ENCODE measurements at regions not wholly inside any gene's neighbourhood (a gene's known extent, or its start where the extent isn't known, plus 50 kb on each side); places are given as distances from the start of the nearest gene placed in this dataset.

DNA sequence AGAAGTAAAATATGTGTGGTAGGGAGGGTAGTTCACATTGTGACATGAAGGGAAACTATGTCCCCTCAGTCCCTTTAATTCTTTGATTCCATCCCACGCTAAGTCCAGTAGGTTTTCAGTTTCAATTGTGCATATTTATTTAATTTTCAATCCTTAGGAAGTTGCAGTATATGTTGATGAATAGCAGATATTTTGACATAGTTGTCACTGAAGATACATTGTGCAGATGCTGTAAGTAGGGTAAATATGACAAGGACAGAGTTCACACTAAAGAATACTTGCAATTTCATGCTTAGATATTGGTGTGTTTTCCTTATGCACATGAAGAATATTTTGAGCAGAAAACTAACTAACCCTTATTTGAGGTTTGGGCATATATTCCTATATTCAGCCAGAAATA is 595.4 kb upstream of the MIR17HG start:
- FAIRE-seq: no peak
- TF ChIP-seq POLR2AphosphoS5 (IDR thresholded peaks at IDR 0.05; ENCODE audit: low read depth, low read length): no peak
- TF ChIP-seq TAF1 (IDR thresholded peaks at IDR 0.05; ENCODE audit: borderline replicate concordance, low read depth, low read length): no peak
- TF ChIP-seq POLR2A (IDR thresholded peaks at IDR 0.05; ENCODE audit: low read depth, low read length): no peak

DNA sequence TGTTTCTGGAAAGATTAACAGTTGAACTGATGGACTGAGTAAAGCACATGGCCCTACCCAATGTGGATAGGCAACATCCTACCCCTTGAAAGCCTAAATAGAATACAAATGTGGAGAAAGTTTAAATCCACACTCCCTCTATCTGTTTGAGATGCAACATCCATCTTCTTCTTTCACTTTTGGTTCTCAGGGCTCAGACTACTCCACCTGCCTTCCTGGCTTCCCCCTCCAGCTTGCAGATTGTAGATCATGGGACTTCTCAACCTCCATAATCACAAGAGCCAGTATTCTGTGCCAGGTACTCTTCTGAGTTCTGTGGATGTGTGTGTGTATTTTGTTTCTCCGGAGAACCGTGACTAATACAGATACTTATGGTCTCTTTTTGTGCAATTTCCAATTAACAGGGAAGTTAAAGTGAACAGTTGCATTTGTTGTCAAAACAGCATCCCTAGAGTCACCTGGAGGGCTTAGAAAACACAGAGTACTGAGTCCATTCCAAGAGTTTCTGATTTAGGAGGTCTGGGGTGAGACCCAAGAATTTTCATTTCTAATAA is 590.3 kb upstream of the MIR17HG start:
- FAIRE-seq: no peak
- no peak for TF ChIP-seq POLR2A (IDR thresholded peaks at IDR 0.05; ENCODE audit: low read depth, low read length)
- no peak for TF ChIP-seq POLR2AphosphoS5 (IDR thresholded peaks at IDR 0.05; ENCODE audit: low read depth, low read length)
- TF ChIP-seq TAF1 (IDR thresholded peaks at IDR 0.05; ENCODE audit: borderline replicate concordance, low read depth, low read length): no peak
- DNase-seq (ENCODE audit: insufficient read length): no peak

More for the DNA sequence above, 595.4 kb upstream of the MIR17HG start:
- DNase-seq (ENCODE audit: insufficient read length): no peak

GRCh38 chr13:90760639-90761038 is 586.8 kb upstream of the MIR17HG start:
- DNase-seq (ENCODE audit: insufficient read length) (no peak), FAIRE-seq (no peak)
- no peak for TF ChIP-seq POLR2AphosphoS5 (IDR thresholded peaks at IDR 0.05; ENCODE audit: low read depth, low read length)
- TF ChIP-seq POLR2A (IDR thresholded peaks at IDR 0.05; ENCODE audit: low read depth, low read length): no peak
- no peak for TF ChIP-seq TAF1 (IDR thresholded peaks at IDR 0.05; ENCODE audit: borderline replicate concordance, low read depth, low read length)

DNA sequence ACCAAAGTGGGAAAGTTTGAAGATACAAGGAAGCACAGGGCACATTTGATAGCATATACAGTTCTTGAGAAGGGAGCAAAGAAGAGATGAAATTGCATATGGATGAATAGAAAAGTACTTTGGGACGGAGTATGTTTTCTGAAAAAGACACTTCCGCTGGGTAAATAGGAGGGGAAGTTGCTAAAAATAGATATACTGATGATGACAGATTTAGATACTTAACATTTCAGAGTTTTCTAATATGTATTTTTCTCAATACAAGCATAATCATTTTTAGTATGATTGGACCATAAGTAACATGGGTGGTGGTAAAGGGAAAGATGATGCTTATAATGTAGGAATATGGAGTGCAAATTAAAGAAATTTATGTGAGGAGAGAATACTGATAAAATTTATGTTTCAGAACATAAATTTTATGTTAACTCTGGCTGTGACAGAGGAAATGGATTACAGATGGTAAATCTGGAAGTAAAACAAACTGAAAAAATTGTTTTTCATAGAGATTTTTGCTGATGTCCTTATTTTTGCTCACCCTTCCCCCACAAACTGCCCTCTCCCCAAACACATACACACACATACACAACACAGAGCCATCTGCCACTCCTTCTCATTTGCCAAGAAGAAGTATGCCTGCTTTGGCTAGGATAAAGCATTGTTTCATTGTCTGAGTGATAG is 583.9 kb upstream of the MIR17HG start:
- DNase-seq (ENCODE audit: insufficient read length) (no peak), FAIRE-seq (no peak)
- no peak for TF ChIP-seq POLR2AphosphoS5 (IDR thresholded peaks at IDR 0.05; ENCODE audit: low read depth, low read length)
- TF ChIP-seq POLR2A (IDR thresholded peaks at IDR 0.05; ENCODE audit: low read depth, low read length): no peak
- TF ChIP-seq TAF1 (IDR thresholded peaks at IDR 0.05; ENCODE audit: borderline replicate concordance, low read depth, low read length): no peak

DNA sequence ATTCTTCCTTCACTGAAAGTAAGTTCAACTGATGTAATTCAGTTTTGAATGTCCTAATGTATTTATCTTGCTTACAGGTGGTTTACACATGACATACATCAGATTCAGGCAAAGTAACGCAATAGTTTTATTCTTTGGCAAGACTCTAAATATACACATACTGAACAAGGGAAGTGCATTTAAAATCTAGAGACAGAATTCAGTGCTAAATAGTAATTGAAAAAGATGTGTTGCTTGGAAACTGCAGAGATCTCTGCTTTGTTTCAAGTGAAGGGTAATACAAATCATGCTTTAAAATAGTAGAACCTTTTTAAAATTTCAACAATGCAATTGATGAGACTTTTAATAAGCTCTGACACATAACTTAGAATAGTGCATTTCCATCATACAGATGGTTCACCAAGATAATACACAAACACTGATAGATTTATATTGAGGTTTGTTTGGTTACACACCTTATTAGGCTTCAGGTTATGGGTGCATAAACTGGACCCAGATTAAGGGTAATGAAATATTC is 581.0 kb upstream of the MIR17HG start:
- TF ChIP-seq POLR2AphosphoS5 (IDR thresholded peaks at IDR 0.05; ENCODE audit: low read depth, low read length): no peak
- TF ChIP-seq POLR2A (IDR thresholded peaks at IDR 0.05; ENCODE audit: low read depth, low read length): no peak
- no peak for TF ChIP-seq TAF1 (IDR thresholded peaks at IDR 0.05; ENCODE audit: borderline replicate concordance, low read depth, low read length)
- no peak for DNase-seq (ENCODE audit: insufficient read length)
- no peak for FAIRE-seq

DNA sequence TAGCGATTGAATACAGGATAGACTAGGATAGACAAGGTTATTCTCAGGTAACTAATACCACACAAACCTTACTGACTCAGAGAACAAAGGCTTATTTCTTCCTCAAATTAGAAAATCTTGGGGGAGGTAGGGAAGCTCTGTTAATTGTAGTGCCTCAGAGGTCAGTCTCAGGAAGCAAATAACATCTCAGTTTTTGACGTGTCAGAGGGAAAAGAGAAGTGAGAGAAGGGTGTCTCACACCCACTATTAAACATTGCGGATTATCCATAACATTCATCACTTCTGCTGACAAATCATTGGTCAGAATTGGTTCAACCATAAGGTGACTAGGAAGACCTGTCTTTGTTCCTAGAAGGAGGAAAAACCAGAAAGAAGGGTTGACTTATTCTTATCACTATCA is 579.4 kb upstream of the MIR17HG start:
- TF ChIP-seq POLR2A (IDR thresholded peaks at IDR 0.05; ENCODE audit: low read depth, low read length): no peak
- no peak for TF ChIP-seq TAF1 (IDR thresholded peaks at IDR 0.05; ENCODE audit: borderline replicate concordance, low read depth, low read length)
- TF ChIP-seq POLR2AphosphoS5 (IDR thresholded peaks at IDR 0.05; ENCODE audit: low read depth, low read length): no peak
- DNase-seq (ENCODE audit: insufficient read length) (no peak), FAIRE-seq (no peak)

GRCh38 chr13:90769387-90769786 is 578.1 kb upstream of the MIR17HG start:
- DNase-seq (ENCODE audit: insufficient read length) (no peak), FAIRE-seq (no peak)
- no peak for TF ChIP-seq TAF1 (IDR thresholded peaks at IDR 0.05; ENCODE audit: borderline replicate concordance, low read depth, low read length)
- no peak for TF ChIP-seq POLR2AphosphoS5 (IDR thresholded peaks at IDR 0.05; ENCODE audit: low read depth, low read length)
- no peak for TF ChIP-seq POLR2A (IDR thresholded peaks at IDR 0.05; ENCODE audit: low read depth, low read length)

GRCh38 chr13:90770334-90770733 is 577.2 kb upstream of the MIR17HG start:
- no peak for FAIRE-seq
- TF ChIP-seq POLR2A (IDR thresholded peaks at IDR 0.05; ENCODE audit: low read depth, low read length): no peak
- no peak for TF ChIP-seq TAF1 (IDR thresholded peaks at IDR 0.05; ENCODE audit: borderline replicate concordance, low read depth, low read length)
- TF ChIP-seq POLR2AphosphoS5 (IDR thresholded peaks at IDR 0.05; ENCODE audit: low read depth, low read length): no peak
- no peak for DNase-seq (ENCODE audit: insufficient read length)

- no peak for DNase-seq (ENCODE audit: insufficient read length)
- FAIRE-seq: no peak
- no peak for TF ChIP-seq POLR2A (IDR thresholded peaks at IDR 0.05; ENCODE audit: low read depth, low read length)
- TF ChIP-seq TAF1 (IDR thresholded peaks at IDR 0.05; ENCODE audit: borderline replicate concordance, low read depth, low read length): no peak
- TF ChIP-seq POLR2AphosphoS5 (IDR thresholded peaks at IDR 0.05; ENCODE audit: low read depth, low read length): no peak
Observed at GRCh38 chr13:90773681-90774080, 573.8 kb upstream of the MIR17HG start.

DNA sequence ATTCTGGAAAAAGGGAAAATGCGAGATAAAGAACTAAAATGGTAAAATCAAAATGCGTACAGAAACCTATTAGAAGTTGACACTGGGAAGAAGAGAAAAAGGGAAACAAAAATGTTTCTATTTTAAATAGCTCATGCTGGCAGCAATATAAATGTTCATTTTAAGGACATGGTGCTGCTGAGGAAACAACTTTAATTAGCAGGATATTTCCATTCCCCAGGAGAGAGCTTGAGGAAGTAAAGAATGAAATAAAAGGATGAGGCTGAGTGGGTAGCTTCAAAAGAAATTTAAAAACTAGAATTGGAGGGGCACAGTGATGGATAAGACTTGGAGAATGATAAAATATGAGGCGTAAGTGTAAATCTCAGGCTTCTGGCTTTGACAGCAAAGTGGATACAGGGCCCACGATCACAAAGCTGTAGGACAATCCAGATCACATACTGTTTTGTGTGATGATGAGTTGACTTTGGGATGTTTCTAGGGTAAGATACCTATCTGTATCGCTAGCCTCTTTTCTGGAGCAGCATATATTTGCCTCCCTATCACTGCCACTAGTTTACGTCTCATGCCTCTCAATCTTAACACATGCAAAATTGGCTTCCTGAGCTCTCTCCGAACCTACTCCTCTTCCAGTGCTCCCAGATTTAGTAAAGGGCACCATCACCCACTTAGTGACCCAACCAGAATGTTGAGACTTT is 571.3 kb upstream of the MIR17HG start:
- FAIRE-seq: no peak
- TF ChIP-seq POLR2A (IDR thresholded peaks at IDR 0.05; ENCODE audit: low read depth, low read length): no peak
- DNase-seq (ENCODE audit: insufficient read length): no peak

GRCh38 chr13:90783273-90783672 is 564.2 kb upstream of the MIR17HG start:
- DNase-seq (ENCODE audit: insufficient read length) (no peak), FAIRE-seq (no peak)
- TF ChIP-seq TAF1 (IDR thresholded peaks at IDR 0.05; ENCODE audit: borderline replicate concordance, low read depth, low read length) (no peak), POLR2A (IDR thresholded peaks at IDR 0.05; ENCODE audit: low read depth, low read length) (no peak)

GRCh38 chr13:90787007-90787406 is 560.5 kb upstream of the MIR17HG start:
- FAIRE-seq: no peak
- TF ChIP-seq POLR2AphosphoS5 (IDR thresholded peaks at IDR 0.05; ENCODE audit: low read depth, low read length) (no peak), POLR2A (IDR thresholded peaks at IDR 0.05; ENCODE audit: low read depth, low read length) (no peak), TAF1 (IDR thresholded peaks at IDR 0.05; ENCODE audit: borderline replicate concordance, low read depth, low read length) (no peak)
- DNase-seq (ENCODE audit: insufficient read length): no peak

Data from GM12892 (cell line).